PC-3 (cell line): ENCODE measurements at regions not wholly inside any gene's neighbourhood (a gene's known extent, or its start where the extent isn't known, plus 50 kb on each side); places are given as distances from the start of the nearest gene placed in this dataset.

Experiments used
- ATAC-seq: fragments of 200-7000 bp; cut with Tn5 transposase; 2 replicates; pipeline ENCODE4 v1.9.1; 2020; ENCODE audit warnings: mild to moderate bottlenecking, moderate library complexity
- BruUV-seq: library from RNA; stranded (reverse); fragments of 400-500 nt; replicated peaks from 2 replicates; lab custom pipeline; 2021; lab: Mats Ljungman, UMichigan
- CTCF ChIA-PET: fragments of 300-600 bp; sonication (Branson Sonifier 250); formaldehyde crosslinking; loops from one replicate; lab custom pipeline; 2022; ENCODE audit warnings: antibody characterized with exemption; lab: Charles Lee
- POLR2A ChIA-PET: fragments of 300-600 bp; sonication (Branson Sonifier 250); formaldehyde crosslinking; loops from one replicate; lab custom pipeline; 2022; ENCODE audit warnings: antibody characterized with exemption; ENCODE audit not compliant: unreplicated experiment; lab: Charles Lee
- DNase-seq: peaks from one replicate; pipeline ENCODE4 v3.0.0-alpha.2; 2015
- H2AFZ ChIP-seq: fragments of 300-600 bp; sonication (generic); 2 replicates; pipeline ENCODE4 v1.6.0; 2016; ENCODE audit warnings: antibody characterized with exemption, low read length
- H3F3A ChIP-seq: fragments of 300-600 bp; sonication (generic); one replicate; pipeline ENCODE4 v1.6.0; 2017; ENCODE audit warnings: antibody characterized with exemption, low read length, control low read depth, mild to moderate bottlenecking; ENCODE audit not compliant: unreplicated experiment
- H3K27ac ChIP-seq: fragments of 300-600 bp; sonication (generic); 2 replicates; pipeline ENCODE4 v1.5.1; 2016; ENCODE audit warnings: mild to moderate bottlenecking, low read length
- H3K27me3 ChIP-seq: fragments of 300-600 bp; sonication (generic); 2 replicates; pipeline ENCODE4 v1.6.1; 2016; ENCODE audit warnings: low read length, mixed read lengths
- H3K36me3 ChIP-seq: fragments of 300-600 bp; sonication (generic); 2 replicates; pipeline ENCODE4 v1.6.1; 2016; ENCODE audit warnings: low read depth, mixed run types, low read length, mixed read lengths
- H3K4me1 ChIP-seq: fragments of 300-600 bp; sonication (generic); 2 replicates; pipeline ENCODE4 v1.5.1; 2016; ENCODE audit warnings: low read length; ENCODE audit not compliant: insufficient read depth
- H3K4me2 ChIP-seq: fragments of 300-600 bp; sonication (generic); 2 replicates; pipeline ENCODE4 v1.6.0; 2016; ENCODE audit warnings: low read length
- H3K4me3 ChIP-seq: fragments of 300-600 bp; sonication (generic); 2 replicates; pipeline ENCODE4 v1.5.1; 2016; ENCODE audit warnings: mild to moderate bottlenecking, low read length, mixed read lengths
- H3K79me2 ChIP-seq: fragments of 300-600 bp; sonication (generic); 2 replicates; pipeline ENCODE4 v1.6.1; 2017; ENCODE audit warnings: low read length, mixed read lengths
- H3K9ac ChIP-seq: fragments of 300-600 bp; sonication (generic); 2 replicates; pipeline ENCODE4 v1.6.0; 2016; ENCODE audit warnings: mild to moderate bottlenecking, low read length
- H3K9me2 ChIP-seq: fragments of 300-600 bp; sonication (generic); replicated peaks from 2 replicates; pipeline ENCODE4 v1.6.1; 2016; ENCODE audit warnings: mixed run types, low read length, mixed read lengths
- H3K9me3 ChIP-seq: fragments of 300-600 bp; sonication (generic); 2 replicates; pipeline ENCODE4 v1.6.1; 2016; ENCODE audit warnings: low read length, mixed read lengths
- H4K20me1 ChIP-seq: fragments of 300-600 bp; sonication (generic); 2 replicates; pipeline ENCODE4 v1.6.1; 2016; ENCODE audit warnings: low read length, mixed read lengths
- CTCF ChIP-seq: fragments of 300-600 bp; sonication (generic); conservative IDR thresholded peaks from 2 replicates; pipeline ENCODE4 v1.5.1; 2017; ENCODE audit warnings: antibody characterized with exemption, low read depth, mild to moderate bottlenecking, low read length
- EZH2 ChIP-seq: fragments of 300-600 bp; sonication (generic); IDR thresholded peaks from one replicate; pipeline ENCODE4 v1.6.1; 2017; ENCODE audit warnings: antibody characterized with exemption, mild to moderate bottlenecking, low read length; ENCODE audit not compliant: unreplicated experiment
- EZH2phosphoT487 ChIP-seq: fragments of 300-600 bp; sonication (generic); IDR thresholded peaks from 2 replicates; pipeline ENCODE4 v1.6.1; 2018; ENCODE audit warnings: mild to moderate bottlenecking, antibody characterized with exemption, low read length, borderline replicate concordance
- intact Hi-C: fragments of 100-400 bp; cut with micrococcal nuclease; formaldehyde crosslinking; loops from 2 replicates; pipeline ENCODE4 v1.9.0; 2023

DNA sequence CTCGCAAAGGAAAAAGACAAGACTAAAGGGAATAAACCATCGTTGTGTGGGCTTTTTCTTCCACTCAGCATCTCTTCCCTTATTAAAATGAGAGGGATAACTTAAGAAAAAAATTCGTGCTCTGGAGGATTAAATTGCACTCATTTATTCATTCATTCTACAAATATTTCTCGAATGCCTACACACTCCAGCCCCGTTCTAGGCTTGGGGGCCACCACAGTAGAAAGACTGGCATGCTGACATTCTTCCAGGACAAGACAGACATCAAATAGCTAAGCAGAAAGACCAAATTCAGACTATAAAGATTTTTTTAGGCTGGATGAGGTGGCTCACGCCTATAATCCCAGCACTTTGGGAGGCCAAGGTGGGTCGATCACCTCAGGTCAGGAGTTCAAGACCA lies 65.3 kb upstream of the IL12A start:
- BruUV-seq: no TSS peak
- H3K4me3 ChIP-seq: no peak overlapping the region
- no peak overlapping the region for H3K9ac ChIP-seq
- H3K36me3 ChIP-seq: no peaks in the 10 kb centered on the region
- H3K4me2 ChIP-seq: no peak overlapping the region
- DNase-seq: no peak
- no peak for ATAC-seq
- no peaks in the 10 kb centered on the region for H3K9me2 ChIP-seq
- no peak overlapping the region for H2AFZ ChIP-seq
- no peaks in the 10 kb centered on the region for H3K9me3 ChIP-seq
- CTCF ChIA-PET: interaction anchor here (1.1 kb wide), 1 partner anchor 83 kb away, joined by 3 read pairs; no protein-coding TSS in a partner anchor
- intact Hi-C loops: no loop called here
- no peaks in the 10 kb centered on the region for H3K79me2 ChIP-seq
- POLR2A ChIA-PET: no interaction called here
- no peak for TF ChIP-seq CTCF
- no peak for TF ChIP-seq EZH2phosphoT487
- TF ChIP-seq EZH2: no peak
- no peaks in the 10 kb centered on the region for H3K27me3 ChIP-seq
- H3K4me1 ChIP-seq: peaks cover 39% of the 10 kb centered on the region
- peaks cover 10% of the 10 kb centered on the region for H3F3A ChIP-seq
- H3K27ac ChIP-seq: no peak overlapping the region
- H4K20me1 ChIP-seq: no peaks in the 10 kb centered on the region

GRCh38 chr3:159923956-159924355 lies 64.7 kb upstream of the IL12A start:
- no peaks in the 10 kb centered on the region for H3K36me3 ChIP-seq
- ChIA-PET POLR2A (interaction anchor here (0.7 kb wide), 2 partner anchors 42 to 673 kb away, joined by 4 read pairs; no protein-coding TSS in a partner anchor), CTCF (interaction anchor here (1.1 kb wide), 1 partner anchor 82 kb away, joined by 3 read pairs; no protein-coding TSS in a partner anchor)
- no peak overlapping the region for H3K4me2 ChIP-seq
- no peaks in the 10 kb centered on the region for H3K27me3 ChIP-seq
- intact Hi-C loops: no loop called here
- no peak overlapping the region for H2AFZ ChIP-seq
- H3K9me2 ChIP-seq: no peaks in the 10 kb centered on the region
- DNase-seq (no peak), ATAC-seq (no peak)
- H4K20me1 ChIP-seq: no peaks in the 10 kb centered on the region
- peaks cover 39% of the 10 kb centered on the region for H3K4me1 ChIP-seq
- H3K27ac ChIP-seq: no peak overlapping the region
- no peaks in the 10 kb centered on the region for H3K9me3 ChIP-seq
- H3K79me2 ChIP-seq: no peaks in the 10 kb centered on the region
- peaks cover 11% of the 10 kb centered on the region for H3F3A ChIP-seq
- no TSS peak for BruUV-seq
- TF ChIP-seq EZH2phosphoT487 (no peak), CTCF (no peak), EZH2 (no peak)
- H3K4me3 ChIP-seq: no peak overlapping the region
- H3K9ac ChIP-seq: no peak overlapping the region

- Histone ChIP-seq H3K9ac (no peak overlapping the region), H3F3A (peaks cover 6% of the 10 kb centered on the region), H3K27ac (no peak overlapping the region), H3K4me1 (peaks cover 39% of the 10 kb centered on the region), H3K4me3 (no peak overlapping the region), H3K36me3 (no peaks in the 10 kb centered on the region), H3K9me2 (no peaks in the 10 kb centered on the region), H3K9me3 (no peaks in the 10 kb centered on the region), H2AFZ (no peak overlapping the region), H3K27me3 (no peaks in the 10 kb centered on the region), H3K4me2 (no peak overlapping the region), H4K20me1 (no peaks in the 10 kb centered on the region), H3K79me2 (no peaks in the 10 kb centered on the region)
- TF ChIP-seq EZH2phosphoT487 (no peak), EZH2 (no peak), CTCF (no peak)
- no peak for ATAC-seq
- intact Hi-C loops: no loop called here
- ChIA-PET POLR2A (interaction anchor here (0.7 kb wide), 2 partner anchors 42 to 673 kb away, joined by 4 read pairs; no protein-coding TSS in a partner anchor), CTCF (interaction anchor here (1.1 kb wide), 1 partner anchor 82 kb away, joined by 3 read pairs; no protein-coding TSS in a partner anchor)
- no TSS peak for BruUV-seq
- DNase-seq: no peak
These were observed 64.2 kb upstream of the IL12A start for GRCh38 chr3:159924411-159924810.
